C4-2B (cell line): ENCODE measurements at regions not wholly inside any gene's neighbourhood (a gene's known extent, or its start where the extent isn't known, plus 50 kb on each side); places are given as distances from the start of the nearest gene placed in this dataset.

Experiments used
- CTCF ChIP-seq: fragments of 450-650 bp; conservative IDR thresholded peaks from 2 replicates; pipeline ENCODE4 v1.5.1; 2017; ENCODE audit warnings: mild to moderate bottlenecking
- ZFX ChIP-seq: fragments of 450-650 bp; IDR thresholded peaks from 2 replicates; pipeline ENCODE4 v1.6.1; 2017

GRCh38 chr4:74555843-74556242, 110.9 kb downstream of the AREG start:
- no peak for TF ChIP-seq CTCF
- TF ChIP-seq ZFX, result no peak
